ENCODE measurements at regions not wholly inside any gene's neighbourhood (a gene's known extent, or its start where the extent isn't known, plus 50 kb on each side); places are given as distances from the start of the nearest gene placed in this dataset.

- DNase-seq, result no peak
Measured at GRCh38 chr7:121447243-121447910, 51.3 kb upstream of the FAM3C start.

GRCh38 chr7:121446526-121446925 lies 50.4 kb upstream of the FAM3C start:
- no peak for DNase-seq
